ENCODE measurements at regions not wholly inside any gene's neighbourhood (a gene's known extent, or its start where the extent isn't known, plus 50 kb on each side); places are given as distances from the start of the nearest gene placed in this dataset.

GRCh38 chr2:56940054-56940453, 756.3 kb downstream of the CCDC85A start:
- H3K9me3 ChIP-seq (replicated peaks; ENCODE audit: control insufficient read depth, insufficient read depth, low read length), result no peaks in the 10 kb centered on the region
- dilution Hi-C loops (cut with MboI; ENCODE audit: extremely low pct_ligation_motif_present, low sequenced_read_pairs), result no loop called here
- ChIA-PET POLR2A (no interaction called here), CTCF (no interaction called here)
- DNase-seq (ENCODE audit: low read depth, low spot score) (no peak), FAIRE-seq (no peak)
- no peaks in the 10 kb centered on the region for H3K9me1 ChIP-seq (replicated peaks; ENCODE audit: control insufficient read depth, extremely low read depth, insufficient read depth, low read length)
- no TSS peak for BruUV-seq (replicated peaks)
- no peak overlapping the region for H3K4me3 ChIP-seq (replicated peaks in 1 of 3; ENCODE audit: insufficient read depth in 1 of 3, low read depth in 1 of 3, low read length in 3 of 3)
- no peak overlapping the region for H3K4me2 ChIP-seq (ENCODE audit: insufficient read depth, low read length)
- TF ChIP-seq EZH2 (IDR thresholded peaks at IDR 0.05; ENCODE audit: borderline replicate concordance, low read depth, low read length, severe bottlenecking) (no peak), FOS (IDR thresholded peaks at IDR 0.05; ENCODE audit: borderline replicate concordance, insufficient read depth, low read length) (no peak), CTCF (IDR thresholded peaks at IDR 0.05; ENCODE audit: extremely low read depth in 1 of 2, insufficient read depth in 1 of 2, low read depth in 1 of 2, low read length in 2 of 2) (no peak), MYC (IDR thresholded peaks at IDR 0.05; ENCODE audit: low read depth, low read length) (no peak), GATA2 (IDR thresholded peaks at IDR 0.05; ENCODE audit: insufficient read depth, insufficient read length, low read depth, low read length) (no peak), POLR2A (IDR thresholded peaks at IDR 0.05; ENCODE audit: low read depth, low read length) (no peak), JUN (IDR thresholded peaks at IDR 0.05; ENCODE audit: borderline replicate concordance, insufficient read depth, insufficient read length, low read depth) (no peak), POLR2AphosphoS5 (IDR thresholded peaks at IDR 0.05; ENCODE audit: insufficient read depth, low read depth, low read length) (no peak), MAX (IDR thresholded peaks at IDR 0.05; ENCODE audit: insufficient read depth, insufficient read length) (no peak)
- H3K4me1 ChIP-seq (ENCODE audit: control insufficient read depth, extremely low read depth, insufficient read depth, low read length), result no peaks in the 10 kb centered on the region
- no peak overlapping the region for H3K27ac ChIP-seq (ENCODE audit: insufficient read depth, low read depth, low read length)
- intact Hi-C loops (cut with micrococcal nuclease), result no loop called here
- no peaks in the 10 kb centered on the region for H3K79me2 ChIP-seq (ENCODE audit: control insufficient read depth, insufficient read depth, low read length)
- no peaks in the 10 kb centered on the region for H3K27me3 ChIP-seq (ENCODE audit: control insufficient read depth in 2 of 2, insufficient read depth in 2 of 2, low read length in 2 of 2)
- no peak overlapping the region for H2AFZ ChIP-seq (ENCODE audit: low read depth, low read length)
- H3K36me3 ChIP-seq (ENCODE audit: control insufficient read depth in 2 of 2, extremely low read depth in 1 of 2, insufficient read depth in 2 of 2, low read length in 2 of 2), result no peaks in the 10 kb centered on the region
- no peaks in the 10 kb centered on the region for H4K20me1 ChIP-seq (replicated peaks; ENCODE audit: control insufficient read depth, extremely low read depth, insufficient read depth, low read length)
- no peak overlapping the region for H3K9ac ChIP-seq (replicated peaks; ENCODE audit: extremely low read depth, insufficient read depth, low read length)

Data from endothelial cell of umbilical vein (primary cell).